Tibial nerve (tissue), 4 donors: ENCODE measurements at regions not wholly inside any gene's neighbourhood (a gene's known extent, or its start where the extent isn't known, plus 50 kb on each side); places are given as distances from the start of the nearest gene placed in this dataset.
"Not testable (repeated sequence)": the region's sequence is repeated elsewhere in the genome, so short reads cannot be mapped to it uniquely, and the experiment has no call there.

Source experiments
- DNase-seq, 2 donors: peaks; one replicate each; pipeline ENCODE4 v3.0.0-alpha.2; 2019; ENCODE audit warnings: low spot score in 2 of 2
- H3K27ac ChIP-seq, 4 donors: fragments of 200-600 bp; sonication (generic) in 3 of 4; one replicate each; pipeline ENCODE4 v1.5.1; 2017 to 2019; ENCODE audit warnings: mild to moderate bottlenecking in 1 of 4
- H3K27me3 ChIP-seq, 2 donors: fragments of 200-600 bp; sonication (generic) in 1 of 2; one replicate each; pipeline versions ENCODE4 v1.5.1 to v1.6.0; 2017 to 2019
- H3K36me3 ChIP-seq, 3 donors: fragments of 200-600 bp; sonication (generic); one replicate each; pipeline ENCODE4 v1.5.1; 2018 to 2019
- H3K4me1 ChIP-seq, 4 donors: fragments of 200-600 bp; sonication (generic) in 3 of 4; one replicate each; pipeline ENCODE4 v1.5.1; 2017 to 2019
- H3K4me3 ChIP-seq, 4 donors: fragments of 200-600 bp; sonication (generic) in 3 of 4; one replicate each; pipeline ENCODE4 v1.5.1; 2017 to 2019; ENCODE audit warnings: mild to moderate bottlenecking in 1 of 4, moderate library complexity in 1 of 4
- H3K9me3 ChIP-seq, 4 donors: fragments of 200-600 bp; sonication (generic) in 3 of 4; one replicate each; pipeline ENCODE4 v1.5.1; 2017 to 2019
- CTCF ChIP-seq, 5 experiments: fragments of 200-600 bp in 3 of 5; fragments of 450-650 bp in 2 of 5; sonication (generic) in 3 of 5; IDR thresholded peaks; one replicate each; pipeline ENCODE4 v1.5.1; 2016 to 2019; ENCODE audit warnings: antibody characterized with exemption in 5 of 5, mild to moderate bottlenecking in 3 of 5, moderate library complexity in 2 of 5
- EP300 ChIP-seq, 2 donors: sonication (generic); formaldehyde crosslinking; IDR thresholded peaks; one replicate each; pipeline ENCODE4 v1.6.1; 2017; ENCODE audit warnings: antibody characterized with exemption in 2 of 2, mild to moderate bottlenecking in 1 of 2
- POLR2A ChIP-seq, 2 donors: fragments of 450-650 bp; IDR thresholded peaks; one replicate each; pipeline ENCODE4 v1.6.1; 2017; ENCODE audit warnings: antibody characterized with exemption in 2 of 2, mild to moderate bottlenecking in 2 of 2, moderate library complexity in 2 of 2
- WGBS, 2 donors: methylation state at CpG; one replicate each; pipeline ENCODE4 v1.1.5; 2018; 5-methylcytosine and 5-hydroxymethylcytosine counted together

- H3K27ac ChIP-seq: no peak overlapping the region
- H3K4me1 ChIP-seq: no peaks in the 10 kb centered on the region
- WGBS, 2 donors: 79 to 81% methylated on average over 6 of the region's 6 CpGs
- no peak overlapping the region for H3K4me3 ChIP-seq
- no peaks in the 10 kb centered on the region for H3K27me3 ChIP-seq
- no peak for DNase-seq
- no peak for TF ChIP-seq CTCF (IDR thresholded peaks at IDR 0.05)
- no peak for TF ChIP-seq EP300 (IDR thresholded peaks at IDR 0.05)
- TF ChIP-seq POLR2A (IDR thresholded peaks at IDR 0.05): no peak
- H3K9me3 ChIP-seq: peaks cover 0 to 2% (median 0%) of the 10 kb centered on the region in 4 donors
- H3K36me3 ChIP-seq: no peaks in the 10 kb centered on the region
Measured at GRCh38 chr16:25606069-25606468, 85.7 kb upstream of the HS3ST4 start.

- no peak for DNase-seq
- H3K27ac ChIP-seq: no peak overlapping the region
- WGBS, 2 donors: 29 to 44% methylated on average over 2 of the region's 2 CpGs
- H3K36me3 ChIP-seq: no peaks in the 10 kb centered on the region
- H3K4me1 ChIP-seq: no peaks in the 10 kb centered on the region
- peaks cover 0 to 2% (median under 1%) of the 10 kb centered on the region in 4 donors for H3K9me3 ChIP-seq
- H3K4me3 ChIP-seq: no peak overlapping the region
- no peak for TF ChIP-seq POLR2A (IDR thresholded peaks at IDR 0.05)
- no peak for TF ChIP-seq EP300 (IDR thresholded peaks at IDR 0.05)
- TF ChIP-seq CTCF (IDR thresholded peaks at IDR 0.05): no peak
- H3K27me3 ChIP-seq: no peaks in the 10 kb centered on the region
Measured at GRCh38 chr16:25605381-25605780, 86.4 kb upstream of the HS3ST4 start.

GRCh38 chr16:25601306-25601705 lies 90.5 kb upstream of the HS3ST4 start:
- DNase-seq, H3K4me3 ChIP-seq, H3K4me1 ChIP-seq, H3K36me3 ChIP-seq, H3K27me3 ChIP-seq, H3K9me3 ChIP-seq, H3K27ac ChIP-seq: not testable (repeated sequence)
- WGBS, 2 donors: 85 to 90% methylated on average over 2 of the region's 2 CpGs

- H3K4me3 ChIP-seq: no peak overlapping the region
- DNase-seq: no peak
- TF ChIP-seq CTCF (IDR thresholded peaks at IDR 0.05): no peak
- TF ChIP-seq POLR2A (IDR thresholded peaks at IDR 0.05): no peak
- TF ChIP-seq EP300 (IDR thresholded peaks at IDR 0.05): no peak
- peaks cover 0 to 2% (median under 1%) of the 10 kb centered on the region in 4 donors for H3K9me3 ChIP-seq
- WGBS, 2 donors: 87 to 95% methylated on average over 2 of the region's 2 CpGs
- H3K27me3 ChIP-seq: no peaks in the 10 kb centered on the region
- no peaks in the 10 kb centered on the region for H3K4me1 ChIP-seq
- H3K36me3 ChIP-seq: no peaks in the 10 kb centered on the region
- H3K27ac ChIP-seq: no peak overlapping the region
Measured at GRCh38 chr16:25596194-25596593, 95.6 kb upstream of the HS3ST4 start.

- Histone ChIP-seq H3K9me3 (no peaks in the 10 kb centered on the region), H3K4me3 (no peak overlapping the region), H3K36me3 (no peaks in the 10 kb centered on the region), H3K4me1 (no peaks in the 10 kb centered on the region), H3K27me3 (no peaks in the 10 kb centered on the region), H3K27ac (no peak overlapping the region)
- WGBS, 2 donors: 75 to 81% methylated on average over 8 of the region's 8 CpGs
- TF ChIP-seq POLR2A (IDR thresholded peaks at IDR 0.05) (no peak), EP300 (IDR thresholded peaks at IDR 0.05) (no peak), CTCF (IDR thresholded peaks at IDR 0.05) (no peak)
- DNase-seq: no peak
Measured at GRCh38 chr16:25593260-25593659, 98.5 kb upstream of the HS3ST4 start.

GRCh38 chr16:25587783-25588182 lies 104.0 kb upstream of the HS3ST4 start:
- H3K27me3 ChIP-seq: no peaks in the 10 kb centered on the region
- no peak for TF ChIP-seq POLR2A (IDR thresholded peaks at IDR 0.05)
- TF ChIP-seq EP300 (IDR thresholded peaks at IDR 0.05): no peak
- no peak for TF ChIP-seq CTCF (IDR thresholded peaks at IDR 0.05)
- 44 to 56% methylated on average over 1 of the region's 1 CpG for WGBS, 2 donors
- DNase-seq: no peak
- no peak overlapping the region for H3K27ac ChIP-seq
- no peak overlapping the region for H3K4me3 ChIP-seq
- H3K4me1 ChIP-seq: no peaks in the 10 kb centered on the region
- no peaks in the 10 kb centered on the region for H3K36me3 ChIP-seq
- H3K9me3 ChIP-seq: peaks cover 0 to 24% (median 0%) of the 10 kb centered on the region in 4 donors
